Right lobe of liver (tissue), 6 donors: ENCODE measurements at regions not wholly inside any gene's neighbourhood (a gene's known extent, or its start where the extent isn't known, plus 50 kb on each side); places are given as distances from the start of the nearest gene placed in this dataset.
A peak's percentile ranks its signal among the peaks of the same experiment; 100 is the strongest.

Experiments used
- ATAC-seq, 4 donors: fragments of 200-7000 bp; cut with Tn5 transposase; one replicate each; pipeline ENCODE4 v1.9.1; 2020; ENCODE audit warnings: mild to moderate bottlenecking in 4 of 4, moderate library complexity in 4 of 4
- DNase-seq, 3 donors: peaks; one replicate each; pipeline ENCODE4 v3.0.0-alpha.2; 2020
- H3K27ac ChIP-seq, 3 donors: fragments of 200-600 bp; one replicate each; pipeline ENCODE4 v1.8.0; 2022
- H3K27me3 ChIP-seq, 2 donors: fragments of 200-600 bp; one replicate each; pipeline ENCODE4 v1.8.0; 2022
- H3K36me3 ChIP-seq, 4 donors: fragments of 200-600 bp; sonication (generic) in 1 of 4; one replicate each; pipeline versions ENCODE4 v1.5.1 to v1.8.0; 2017 to 2022; ENCODE audit warnings: control low read depth in 1 of 4
- H3K4me1 ChIP-seq, 4 donors: fragments of 200-600 bp; sonication (generic) in 1 of 4; one replicate each; pipeline versions ENCODE4 v1.5.1 to v1.8.0; 2017 to 2022; ENCODE audit warnings: control low read depth in 1 of 4
- H3K4me3 ChIP-seq, 3 donors: fragments of 200-600 bp; one replicate each; pipeline ENCODE4 v1.8.0; 2022
- H3K9me3 ChIP-seq, 4 donors: fragments of 200-600 bp; sonication (generic) in 1 of 4; one replicate each; pipeline versions ENCODE4 v1.5.1 to v1.8.0; 2017 to 2022; ENCODE audit warnings: control low read depth in 1 of 4
- CTCF ChIP-seq, 4 donors: fragments of 200-600 bp in 3 of 4; fragments of 450-650 bp in 1 of 4; IDR thresholded peaks; one replicate each; pipeline versions ENCODE4 v1.5.1 to v1.8.0; 2016 to 2022; ENCODE audit warnings: antibody characterized with exemption in 4 of 4, mild to moderate bottlenecking in 2 of 4
- POLR2A ChIP-seq: fragments of 450-650 bp; IDR thresholded peaks from one replicate; pipeline ENCODE4 v1.6.1; 2017; ENCODE audit warnings: antibody characterized with exemption, mild to moderate bottlenecking
- WGBS: methylation state at CpG from one replicate; pipeline ENCODE4 v1.1.6; 2018; ENCODE audit warnings: low coverage, low lambda C conversion rate; ENCODE audit not compliant: insufficient coverage; ENCODE audit errors: missing lambda C conversion rate; 5-methylcytosine and 5-hydroxymethylcytosine counted together
- intact Hi-C, 2 donors: fragments of 100-400 bp; cut with DNase I; formaldehyde crosslinking; loops; one replicate each; pipeline versions ENCODE4 v1.11.2 to v1.14.1; 2022
- donor health status: DM: no; HTN: yes; CAD: no.
- donor health status: DM: no; HTN: no; CAD: no.
- donor health status: DM: no; HTN: no; CAD: no.
- donor health status: DM: no; HTN: yes; CAD: no.
- donor health status: DM: no; HTN: yes; CAD: no.

GRCh38 chr10:6999232-6999925, 411.5 kb downstream of the SFMBT2 start:
- no peaks in the 10 kb centered on the region for H3K36me3 ChIP-seq
- no peaks in the 10 kb centered on the region for H3K27me3 ChIP-seq
- intact Hi-C loops = no loop called here
- no peak for DNase-seq
- ATAC-seq = no peak
- H3K4me3 ChIP-seq = no peak overlapping the region
- H3K4me1 ChIP-seq = no peaks in the 10 kb centered on the region
- no peak for TF ChIP-seq POLR2A
- no peak for TF ChIP-seq CTCF (IDR thresholded peaks at IDR 0.05)
- H3K9me3 ChIP-seq = no peaks in the 10 kb centered on the region
- H3K27ac ChIP-seq = no peak overlapping the region
- WGBS = 59% methylated on average over 2 of the region's 2 CpGs

GRCh38 chr10:6997509-6997908, 413.3 kb downstream of the SFMBT2 start:
- Histone ChIP-seq H3K27me3 (no peaks in the 10 kb centered on the region), H3K36me3 (no peaks in the 10 kb centered on the region), H3K4me1 (no peaks in the 10 kb centered on the region), H3K4me3 (no peak overlapping the region), H3K9me3 (no peaks in the 10 kb centered on the region), H3K27ac (no peak overlapping the region)
- 58% methylated on average over 2 of the region's 2 CpGs for WGBS
- intact Hi-C loops = no loop called here
- TF ChIP-seq POLR2A (no peak), CTCF (IDR thresholded peaks at IDR 0.05) (no peak)
- DNase-seq (no peak), ATAC-seq (no peak)

GRCh38 chr10:6996431-6996830, 414.4 kb downstream of the SFMBT2 start:
- Histone ChIP-seq H3K4me1 (no peaks in the 10 kb centered on the region), H3K27ac (no peak overlapping the region), H3K4me3 (no peak overlapping the region), H3K9me3 (no peaks in the 10 kb centered on the region), H3K27me3 (no peaks in the 10 kb centered on the region), H3K36me3 (no peaks in the 10 kb centered on the region)
- TF ChIP-seq POLR2A (no peak), CTCF (IDR thresholded peaks at IDR 0.05) (no peak)
- intact Hi-C loops = no loop called here
- DNase-seq (no peak), ATAC-seq (no peak)
- WGBS = 52% methylated on average over 4 of the region's 4 CpGs

GRCh38 chr10:6995831-6996230, 415.0 kb downstream of the SFMBT2 start:
- ATAC-seq (peak in 1 of 4 donors; percentile 30), DNase-seq (no peak)
- no peaks in the 10 kb centered on the region for H3K36me3 ChIP-seq
- H3K9me3 ChIP-seq = no peaks in the 10 kb centered on the region
- no peak overlapping the region for H3K4me3 ChIP-seq
- H3K27me3 ChIP-seq = no peaks in the 10 kb centered on the region
- no peak for TF ChIP-seq CTCF (IDR thresholded peaks at IDR 0.05)
- no peak for TF ChIP-seq POLR2A
- intact Hi-C loops = no loop called here
- WGBS = 37% methylated on average over 4 of the region's 4 CpGs
- no peaks in the 10 kb centered on the region for H3K4me1 ChIP-seq
- no peak overlapping the region for H3K27ac ChIP-seq
